ENCODE measurements at regions not wholly inside any gene's neighbourhood (a gene's known extent, or its start where the extent isn't known, plus 50 kb on each side); places are given as distances from the start of the nearest gene placed in this dataset.

DNA sequence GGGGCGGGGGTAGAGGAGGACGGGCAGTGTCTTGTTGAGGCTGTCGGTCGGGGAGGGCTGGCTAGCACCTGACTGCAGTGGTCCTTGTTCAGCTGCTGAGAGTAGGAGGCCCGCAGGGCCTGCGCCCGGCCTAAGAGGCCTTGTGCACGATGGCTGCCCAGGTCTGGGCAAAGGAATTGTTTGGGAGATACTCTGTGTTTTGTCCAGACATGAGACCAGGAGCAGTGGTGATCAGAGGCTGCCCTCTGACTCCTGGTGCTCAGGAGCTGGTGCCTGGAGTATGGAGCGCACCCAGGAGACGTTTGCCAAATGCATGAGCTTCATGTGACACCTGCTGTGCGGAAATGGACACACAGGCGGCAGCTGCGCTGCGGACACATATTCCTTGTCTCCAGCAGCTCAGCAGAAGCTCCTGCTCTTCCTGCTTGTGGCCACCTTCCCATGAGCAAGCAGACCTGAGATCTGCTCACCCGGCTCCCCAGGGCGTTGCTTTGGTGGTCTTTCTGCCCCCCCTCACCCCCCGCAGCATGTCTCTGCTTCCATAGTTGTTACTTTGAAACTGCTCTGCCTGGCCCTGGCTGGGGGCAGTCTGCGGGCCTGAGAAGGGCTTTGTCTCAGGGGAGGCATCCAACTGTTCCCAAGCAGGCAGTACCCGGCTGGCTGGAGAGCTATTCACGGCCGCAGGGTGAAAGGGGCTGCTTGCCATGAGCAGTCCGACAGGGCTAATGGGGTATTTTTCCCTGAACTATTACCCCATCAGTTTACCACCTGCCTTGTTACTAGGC lies 163.9 kb downstream of the TEX29 start:
- TF ChIP-seq, protein P1, sequence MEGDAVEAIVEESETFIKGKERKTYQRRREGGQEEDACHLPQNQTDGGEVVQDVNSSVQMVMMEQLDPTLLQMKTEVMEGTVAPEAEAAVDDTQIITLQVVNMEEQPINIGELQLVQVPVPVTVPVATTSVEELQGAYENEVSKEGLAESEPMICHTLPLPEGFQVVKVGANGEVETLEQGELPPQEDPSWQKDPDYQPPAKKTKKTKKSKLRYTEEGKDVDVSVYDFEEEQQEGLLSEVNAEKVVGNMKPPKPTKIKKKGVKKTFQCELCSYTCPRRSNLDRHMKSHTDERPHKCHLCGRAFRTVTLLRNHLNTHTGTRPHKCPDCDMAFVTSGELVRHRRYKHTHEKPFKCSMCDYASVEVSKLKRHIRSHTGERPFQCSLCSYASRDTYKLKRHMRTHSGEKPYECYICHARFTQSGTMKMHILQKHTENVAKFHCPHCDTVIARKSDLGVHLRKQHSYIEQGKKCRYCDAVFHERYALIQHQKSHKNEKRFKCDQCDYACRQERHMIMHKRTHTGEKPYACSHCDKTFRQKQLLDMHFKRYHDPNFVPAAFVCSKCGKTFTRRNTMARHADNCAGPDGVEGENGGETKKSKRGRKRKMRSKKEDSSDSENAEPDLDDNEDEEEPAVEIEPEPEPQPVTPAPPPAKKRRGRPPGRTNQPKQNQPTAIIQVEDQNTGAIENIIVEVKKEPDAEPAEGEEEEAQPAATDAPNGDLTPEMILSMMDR (IDR thresholded peaks at IDR 0.05; ENCODE audit: extremely low read depth, missing control alignments), result no peak
- no peak for DNase-seq (ENCODE audit: low spot score)

DNA sequence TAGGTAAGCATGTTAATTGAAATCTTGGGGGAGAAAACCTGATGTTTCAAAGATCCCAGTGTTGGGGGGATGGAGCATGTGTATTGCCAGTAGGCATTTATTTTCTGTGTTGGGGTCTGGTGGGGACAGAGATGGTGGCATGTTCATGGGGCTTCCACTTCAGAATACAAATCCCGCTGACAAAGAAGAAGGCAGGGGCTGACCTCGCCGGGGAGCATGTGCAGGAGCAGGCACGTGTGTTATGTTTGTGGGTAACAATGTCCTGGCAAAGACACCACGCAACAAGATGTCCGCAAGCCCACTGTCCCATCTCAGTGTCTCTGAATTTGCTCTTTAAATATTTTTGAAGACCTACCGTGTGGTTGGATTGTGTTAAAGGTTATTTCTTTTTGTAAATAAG lies 164.5 kb downstream of the TEX29 start:
- TF ChIP-seq, protein P1 (IDR thresholded peaks at IDR 0.05; ENCODE audit: extremely low read depth, missing control alignments), result no peak
- no peak for DNase-seq (ENCODE audit: low spot score)

DNA sequence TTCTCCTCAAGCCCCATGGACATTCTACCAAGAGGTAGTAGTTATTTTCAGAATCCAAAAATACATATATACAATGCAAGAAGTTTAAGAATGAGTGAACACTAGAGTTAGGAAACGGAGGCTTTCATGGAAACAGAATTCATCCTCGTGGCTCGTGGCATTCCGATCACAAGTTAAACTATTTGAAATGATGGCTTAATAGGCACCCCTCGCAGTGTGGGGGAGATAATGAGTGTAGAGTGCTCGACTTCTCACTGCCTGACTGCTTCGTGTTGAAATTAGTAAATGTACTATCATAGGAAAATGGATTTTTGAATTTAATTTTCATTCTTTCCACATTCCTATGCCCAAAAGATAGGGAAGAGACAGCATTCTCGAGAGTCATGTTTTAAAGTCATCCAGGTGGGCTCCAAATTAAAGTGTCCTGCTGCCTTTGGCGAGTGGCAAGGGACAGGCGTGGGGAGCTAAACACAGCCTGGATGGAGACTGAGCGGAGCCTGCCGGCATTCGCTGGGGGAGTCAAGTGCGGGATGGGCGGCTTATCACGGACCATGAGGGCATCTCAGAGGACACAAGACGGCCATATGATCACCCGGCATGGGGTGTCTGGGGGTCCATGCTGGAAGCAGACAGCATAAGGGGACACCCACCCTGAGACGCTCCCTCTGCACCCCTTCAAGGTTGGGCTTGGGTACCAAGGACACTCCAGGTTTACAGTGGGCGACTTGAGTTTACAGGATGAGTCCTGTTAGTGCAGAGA lies 165.2 kb downstream of the TEX29 start:
- no peak for DNase-seq (ENCODE audit: low spot score)
- TF ChIP-seq, protein P1 (IDR thresholded peaks at IDR 0.05; ENCODE audit: extremely low read depth, missing control alignments), result no peak

DNA sequence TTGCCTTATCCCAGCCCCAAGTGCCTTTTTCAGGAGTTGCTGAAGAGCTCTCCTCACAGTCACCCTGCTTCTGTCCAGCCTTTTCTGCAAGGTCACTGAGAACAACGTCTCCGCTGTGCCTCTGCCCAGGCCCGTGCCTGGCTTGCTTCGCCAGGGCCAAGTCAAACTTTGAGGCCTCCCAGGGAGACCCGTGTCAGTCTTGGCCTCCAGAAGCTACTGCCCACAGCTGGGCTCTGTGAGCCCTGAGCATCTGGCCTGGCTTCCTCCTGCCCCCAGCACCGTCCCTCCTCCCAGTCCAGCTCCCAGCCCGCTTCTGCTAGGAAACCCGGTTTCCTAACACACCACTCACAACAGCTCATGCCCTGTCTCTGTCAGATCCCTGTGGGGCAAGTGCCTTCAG lies 165.9 kb downstream of the TEX29 start:
- TF ChIP-seq, protein P1 (IDR thresholded peaks at IDR 0.05; ENCODE audit: extremely low read depth, missing control alignments), result no peak
- no peak for DNase-seq (ENCODE audit: low spot score)

DNA sequence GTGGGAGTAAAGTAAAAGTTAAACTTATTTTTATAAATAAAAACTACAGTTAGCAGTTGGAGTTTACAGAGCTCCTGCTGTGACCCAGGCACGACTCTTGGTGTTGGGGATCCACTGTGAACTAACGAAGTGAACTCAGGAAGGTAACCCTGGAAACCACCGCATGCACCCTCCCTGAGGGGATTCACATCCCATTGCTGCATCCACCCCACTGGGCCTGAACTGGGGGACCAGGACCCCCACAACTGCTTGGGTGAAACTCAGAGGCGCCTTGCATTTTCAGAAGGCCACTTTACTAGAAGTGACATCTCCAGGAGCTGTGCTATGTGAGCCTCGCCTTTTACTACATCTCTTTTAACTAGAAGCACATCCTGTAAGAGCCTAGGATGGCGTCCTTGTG lies 166.4 kb downstream of the TEX29 start:
- TF ChIP-seq, protein P1 (IDR thresholded peaks at IDR 0.05; ENCODE audit: extremely low read depth, missing control alignments), result no peak
- DNase-seq (ENCODE audit: low spot score), result no peak

DNA sequence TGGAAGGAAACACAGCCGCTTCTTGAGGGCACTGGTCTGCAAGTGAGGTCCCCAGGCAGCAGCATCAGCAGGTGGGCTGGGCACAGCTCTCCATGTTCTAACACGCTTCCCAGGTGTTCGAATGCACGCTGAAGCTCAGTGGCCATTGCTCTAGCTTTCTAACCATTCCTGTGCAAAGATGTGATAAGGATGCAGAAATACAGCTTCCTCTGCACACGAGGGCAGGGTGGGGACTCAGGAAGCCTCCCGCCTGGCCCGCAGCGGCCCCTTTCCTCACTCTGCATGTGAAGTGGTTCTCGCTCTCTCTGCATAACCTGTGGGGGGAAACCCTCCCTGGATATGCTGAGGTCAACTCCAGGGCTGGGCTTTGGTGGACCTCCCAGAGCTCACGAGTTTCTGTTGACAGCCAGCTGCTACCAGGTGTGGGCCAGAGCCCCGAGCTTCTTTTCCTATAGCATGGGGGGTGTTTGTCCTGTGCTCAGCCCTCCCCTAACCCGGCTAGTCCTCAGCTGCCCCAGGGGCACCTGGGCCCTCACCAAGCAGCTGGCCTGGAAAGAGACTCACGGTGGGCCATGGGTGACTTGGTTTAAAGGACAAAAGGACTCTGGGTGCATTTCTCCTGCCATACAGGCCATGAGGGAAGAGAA lies 168.2 kb downstream of the TEX29 start:
- TF ChIP-seq, protein P1 (IDR thresholded peaks at IDR 0.05; ENCODE audit: extremely low read depth, missing control alignments), result no peak
- no peak for DNase-seq (ENCODE audit: low spot score)

DNA sequence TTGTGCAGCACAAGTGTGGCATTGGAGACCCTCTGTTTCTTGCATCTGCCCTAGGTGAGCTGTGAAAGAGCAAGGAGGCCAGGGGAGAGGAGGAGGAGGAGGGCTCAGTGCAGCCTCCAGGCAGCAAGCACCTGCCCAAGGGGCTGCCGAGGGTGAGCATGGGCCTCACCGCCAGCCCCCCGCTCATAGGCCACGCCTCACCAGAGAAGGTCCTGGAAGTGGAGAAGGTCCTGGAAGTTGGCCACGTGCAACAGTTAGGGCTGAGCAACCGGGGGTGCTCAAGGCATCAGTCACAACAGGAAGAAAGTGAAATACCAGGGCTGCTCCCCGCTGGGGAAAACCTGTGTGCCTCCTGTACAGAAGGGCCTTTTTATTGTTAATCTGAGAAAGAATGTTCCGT lies 168.9 kb downstream of the TEX29 start:
- TF ChIP-seq, protein P1 (IDR thresholded peaks at IDR 0.05; ENCODE audit: extremely low read depth, missing control alignments), result no peak
- DNase-seq (ENCODE audit: low spot score), result no peak
